SK-N-SH (cell line): ENCODE measurements at regions not wholly inside any gene's neighbourhood (a gene's known extent, or its start where the extent isn't known, plus 50 kb on each side); places are given as distances from the start of the nearest gene placed in this dataset.

Experiments
- CTCF ChIA-PET: fragments of 300-600, 350-600 bp; formaldehyde crosslinking; extraction: SDS; loops from one replicate; lab custom pipeline; 2021; lab: Yijun Ruan, JAX
- POLR2A ChIA-PET: fragments of 350-600 bp; sonication (Branson Sonifier 250); formaldehyde crosslinking; extraction: SDS; loops from one replicate; lab custom pipeline; 2020; ENCODE audit warnings: antibody characterized with exemption, inconsistent platforms; lab: Yijun Ruan, JAX
- DNase-seq: peaks from one replicate; pipeline ENCODE4 v3.0.0; 2012
- H2AFZ ChIP-seq: fragments of 200-600 bp; sonication (generic); 2 replicates; pipeline ENCODE4 v1.8.1; 2016; ENCODE audit warnings: antibody characterized with exemption, mild to moderate bottlenecking, low read depth
- H3F3A ChIP-seq: fragments of 200-600 bp; sonication (generic); replicated peaks from 2 replicates; pipeline ENCODE3; 2016; ENCODE audit warnings: antibody characterized with exemption, mild to moderate bottlenecking; ENCODE audit not compliant: insufficient read depth
- H3K27ac ChIP-seq, 2 experiments: fragments of 200-500 bp in 1 of 2; fragments of 200-600 bp in 1 of 2; sonication (Bioruptor generic) in 1 of 2; sonication (generic), shearing (Covaris generic) in 1 of 2; 2 replicates each; pipeline versions ENCODE4 v1.5.1 to v1.6.1; 2014 to 2016; ENCODE audit warnings: low read depth in 2 of 2, inconsistent platforms in 1 of 2, low read length in 1 of 2, mild to moderate bottlenecking in 1 of 2, mixed read lengths in 1 of 2
- H3K27me3 ChIP-seq: fragments of 200-600 bp; sonication (generic), shearing (Covaris generic); 2 replicates; pipeline ENCODE4 v1.6.1; 2016; ENCODE audit warnings: mixed run types; ENCODE audit not compliant: insufficient read depth
- H3K36me3 ChIP-seq, 2 experiments: fragments of 200-500 bp in 1 of 2; fragments of 200-600 bp in 1 of 2; sonication (Bioruptor generic) in 1 of 2; sonication (generic) in 1 of 2; replicated peaks in 1 of 2; 2 replicates each; pipeline versions ENCODE3 to v1.5.1; 2014 to 2016; ENCODE audit warnings: low read length in 1 of 2, mild to moderate bottlenecking in 1 of 2; ENCODE audit not compliant: insufficient read depth in 2 of 2, control insufficient read depth in 1 of 2
- H3K4me1 ChIP-seq, 2 experiments: fragments of 200-500 bp in 1 of 2; fragments of 200-600 bp in 1 of 2; sonication (Bioruptor generic) in 1 of 2; sonication (generic), shearing (Covaris generic) in 1 of 2; 2 replicates each; pipeline versions ENCODE4 v1.5.1 to v1.6.1; 2014 to 2016; ENCODE audit warnings: low read depth in 1 of 2, low read length in 1 of 2, mixed run types in 1 of 2; ENCODE audit not compliant: insufficient read depth in 2 of 2, control insufficient read depth in 1 of 2
- H3K4me2 ChIP-seq: fragments of 200-600 bp; sonication (generic), shearing (Covaris generic); 2 replicates; pipeline ENCODE4 v1.6.1; 2017; ENCODE audit warnings: mixed run types
- H3K4me3 ChIP-seq, 2 experiments: fragments of 200-500 bp in 1 of 2; fragments of 200-600 bp in 1 of 2; sonication (Bioruptor generic) in 1 of 2; sonication (generic), shearing (Covaris generic) in 1 of 2; 2 replicates each; pipeline versions ENCODE4 v1.5.1 to v1.8.1; 2014 to 2016; ENCODE audit warnings: low read depth in 2 of 2, inconsistent platforms in 1 of 2, low read length in 1 of 2, mild to moderate bottlenecking in 1 of 2, mixed read lengths in 1 of 2, moderate library complexity in 1 of 2
- H3K79me2 ChIP-seq: fragments of 200-600 bp; sonication (generic); 2 replicates; pipeline ENCODE4 v1.8.1; 2017; ENCODE audit warnings: mild to moderate bottlenecking; ENCODE audit not compliant: insufficient read depth
- H3K9ac ChIP-seq: fragments of 200-600 bp; sonication (generic); 2 replicates; pipeline ENCODE4 v1.6.1; 2017; ENCODE audit warnings: mixed run types
- H3K9me2 ChIP-seq: fragments of 200-600 bp; sonication (generic); 2 replicates; pipeline ENCODE4 v1.6.1; 2017; ENCODE audit warnings: mixed run types
- H3K9me3 ChIP-seq: fragments of 200-600 bp; sonication (generic); 2 replicates; pipeline ENCODE4 v1.6.1; 2017; ENCODE audit warnings: mixed run types, mild to moderate bottlenecking, moderate library complexity
- H4K20me1 ChIP-seq: fragments of 200-600 bp; sonication (generic); 2 replicates; pipeline ENCODE4 v1.6.1; 2017; ENCODE audit warnings: mild to moderate bottlenecking, mixed run types; ENCODE audit not compliant: insufficient read depth
- CHD2 ChIP-seq: fragments of 150-350 bp; IDR thresholded peaks from 2 replicates; pipeline ENCODE4 v1.6.1; 2018; ENCODE audit warnings: low read length; ENCODE audit not compliant: partially characterized antibody
- EZH2phosphoT487 ChIP-seq: fragments of 200-600 bp; sonication (generic); IDR thresholded peaks from 2 replicates; pipeline ENCODE4 v1.6.1; 2017; ENCODE audit warnings: low read depth, mixed run types, mild to moderate bottlenecking, antibody characterized with exemption, moderate library complexity, borderline replicate concordance
- GATA2 ChIP-seq: sonication (generic); formaldehyde crosslinking; IDR thresholded peaks from 2 replicates; pipeline ENCODE4 v1.5.0; 2020; ENCODE audit warnings: mild to moderate bottlenecking, missing genetic modification reagents
- POLR2AphosphoS5 ChIP-seq: IDR thresholded peaks from 2 replicates; pipeline ENCODE4 v1.6.1; 2012; ENCODE audit warnings: low read depth, low read length
- SMC3 ChIP-seq: IDR thresholded peaks from 2 replicates; pipeline ENCODE4 v1.6.1; 2012; ENCODE audit warnings: low read depth, low read length, improper control_type of control experiment
- TAF1 ChIP-seq: IDR thresholded peaks from 2 replicates; pipeline ENCODE4 v1.6.1; 2012; ENCODE audit warnings: low read depth, mild to moderate bottlenecking, low read length, moderate library complexity, borderline replicate concordance
- WGBS: methylation state at CpG from one replicate; pipeline ENCODE4 v1.1.6; 2017; ENCODE audit warnings: low lambda C conversion rate; 5-methylcytosine and 5-hydroxymethylcytosine counted together
- TF ChIP-seq, protein P1 (sequence below): IDR thresholded peaks from 2 replicates; pipeline ENCODE4 v1.6.1; 2012; ENCODE audit warnings: mild to moderate bottlenecking, low read depth, low read length, moderate library complexity
- TF ChIP-seq, protein P2 (sequence below): IDR thresholded peaks from 2 replicates; pipeline ENCODE4 v1.4.0; 2012; ENCODE audit warnings: low read depth, borderline replicate concordance
- TF ChIP-seq, protein P3 (sequence below): fragments of 150-350 bp; IDR thresholded peaks from 2 replicates; pipeline ENCODE4 v1.6.1; 2017; ENCODE audit warnings: antibody characterized with exemption, low read length, low read depth, borderline replicate concordance
- TF ChIP-seq, protein P4 (sequence below): fragments of 200-600 bp; sonication (generic); IDR thresholded peaks from 2 replicates; pipeline ENCODE4 v1.6.1; 2017; ENCODE audit warnings: antibody characterized with exemption, mild to moderate bottlenecking, moderate library complexity
- TF ChIP-seq, protein P5 (sequence below): IDR thresholded peaks from 2 replicates; pipeline ENCODE4; 2012

DNA sequence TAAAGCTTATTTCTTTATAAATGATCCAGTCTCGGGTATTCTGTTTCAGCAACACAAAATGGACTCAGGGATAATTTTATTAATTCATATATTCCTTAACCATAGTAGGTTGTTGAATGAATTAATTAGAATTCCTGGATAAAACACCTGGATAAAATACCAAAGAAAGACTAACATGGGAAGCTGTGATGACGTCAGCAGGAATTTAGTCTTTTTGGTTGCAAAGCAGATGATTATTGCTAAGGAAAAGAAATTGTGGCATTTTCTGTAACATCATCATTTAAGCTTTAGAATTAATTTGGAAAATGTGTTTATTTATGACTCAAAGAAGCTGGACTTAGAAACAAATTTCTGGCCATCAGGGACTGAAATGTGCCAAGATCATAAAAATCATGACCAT, 228.3 kb upstream of the ZBTB20 start:
- CTCF ChIA-PET = interaction anchor here (0.7 kb wide), 1 partner anchor 402 kb away, joined by 3 read pairs; no protein-coding TSS in a partner anchor
- TF ChIP-seq, protein P1, sequence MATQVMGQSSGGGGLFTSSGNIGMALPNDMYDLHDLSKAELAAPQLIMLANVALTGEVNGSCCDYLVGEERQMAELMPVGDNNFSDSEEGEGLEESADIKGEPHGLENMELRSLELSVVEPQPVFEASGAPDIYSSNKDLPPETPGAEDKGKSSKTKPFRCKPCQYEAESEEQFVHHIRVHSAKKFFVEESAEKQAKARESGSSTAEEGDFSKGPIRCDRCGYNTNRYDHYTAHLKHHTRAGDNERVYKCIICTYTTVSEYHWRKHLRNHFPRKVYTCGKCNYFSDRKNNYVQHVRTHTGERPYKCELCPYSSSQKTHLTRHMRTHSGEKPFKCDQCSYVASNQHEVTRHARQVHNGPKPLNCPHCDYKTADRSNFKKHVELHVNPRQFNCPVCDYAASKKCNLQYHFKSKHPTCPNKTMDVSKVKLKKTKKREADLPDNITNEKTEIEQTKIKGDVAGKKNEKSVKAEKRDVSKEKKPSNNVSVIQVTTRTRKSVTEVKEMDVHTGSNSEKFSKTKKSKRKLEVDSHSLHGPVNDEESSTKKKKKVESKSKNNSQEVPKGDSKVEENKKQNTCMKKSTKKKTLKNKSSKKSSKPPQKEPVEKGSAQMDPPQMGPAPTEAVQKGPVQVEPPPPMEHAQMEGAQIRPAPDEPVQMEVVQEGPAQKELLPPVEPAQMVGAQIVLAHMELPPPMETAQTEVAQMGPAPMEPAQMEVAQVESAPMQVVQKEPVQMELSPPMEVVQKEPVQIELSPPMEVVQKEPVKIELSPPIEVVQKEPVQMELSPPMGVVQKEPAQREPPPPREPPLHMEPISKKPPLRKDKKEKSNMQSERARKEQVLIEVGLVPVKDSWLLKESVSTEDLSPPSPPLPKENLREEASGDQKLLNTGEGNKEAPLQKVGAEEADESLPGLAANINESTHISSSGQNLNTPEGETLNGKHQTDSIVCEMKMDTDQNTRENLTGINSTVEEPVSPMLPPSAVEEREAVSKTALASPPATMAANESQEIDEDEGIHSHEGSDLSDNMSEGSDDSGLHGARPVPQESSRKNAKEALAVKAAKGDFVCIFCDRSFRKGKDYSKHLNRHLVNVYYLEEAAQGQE = no peak
- TF ChIP-seq, protein P2, sequence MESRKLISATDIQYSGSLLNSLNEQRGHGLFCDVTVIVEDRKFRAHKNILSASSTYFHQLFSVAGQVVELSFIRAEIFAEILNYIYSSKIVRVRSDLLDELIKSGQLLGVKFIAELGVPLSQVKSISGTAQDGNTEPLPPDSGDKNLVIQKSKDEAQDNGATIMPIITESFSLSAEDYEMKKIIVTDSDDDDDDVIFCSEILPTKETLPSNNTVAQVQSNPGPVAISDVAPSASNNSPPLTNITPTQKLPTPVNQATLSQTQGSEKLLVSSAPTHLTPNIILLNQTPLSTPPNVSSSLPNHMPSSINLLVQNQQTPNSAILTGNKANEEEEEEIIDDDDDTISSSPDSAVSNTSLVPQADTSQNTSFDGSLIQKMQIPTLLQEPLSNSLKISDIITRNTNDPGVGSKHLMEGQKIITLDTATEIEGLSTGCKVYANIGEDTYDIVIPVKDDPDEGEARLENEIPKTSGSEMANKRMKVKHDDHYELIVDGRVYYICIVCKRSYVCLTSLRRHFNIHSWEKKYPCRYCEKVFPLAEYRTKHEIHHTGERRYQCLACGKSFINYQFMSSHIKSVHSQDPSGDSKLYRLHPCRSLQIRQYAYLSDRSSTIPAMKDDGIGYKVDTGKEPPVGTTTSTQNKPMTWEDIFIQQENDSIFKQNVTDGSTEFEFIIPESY = no peak
- TF ChIP-seq CHD2 (no peak), POLR2AphosphoS5 (no peak), SMC3 (no peak), TAF1 (no peak), GATA2 (CRISPR knock-in tag) (no peak), EZH2phosphoT487 (no peak)
- TF ChIP-seq, protein P3, sequence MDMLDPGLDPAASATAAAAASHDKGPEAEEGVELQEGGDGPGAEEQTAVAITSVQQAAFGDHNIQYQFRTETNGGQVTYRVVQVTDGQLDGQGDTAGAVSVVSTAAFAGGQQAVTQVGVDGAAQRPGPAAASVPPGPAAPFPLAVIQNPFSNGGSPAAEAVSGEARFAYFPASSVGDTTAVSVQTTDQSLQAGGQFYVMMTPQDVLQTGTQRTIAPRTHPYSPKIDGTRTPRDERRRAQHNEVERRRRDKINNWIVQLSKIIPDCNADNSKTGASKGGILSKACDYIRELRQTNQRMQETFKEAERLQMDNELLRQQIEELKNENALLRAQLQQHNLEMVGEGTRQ = no peak
- TF ChIP-seq, protein P4, sequence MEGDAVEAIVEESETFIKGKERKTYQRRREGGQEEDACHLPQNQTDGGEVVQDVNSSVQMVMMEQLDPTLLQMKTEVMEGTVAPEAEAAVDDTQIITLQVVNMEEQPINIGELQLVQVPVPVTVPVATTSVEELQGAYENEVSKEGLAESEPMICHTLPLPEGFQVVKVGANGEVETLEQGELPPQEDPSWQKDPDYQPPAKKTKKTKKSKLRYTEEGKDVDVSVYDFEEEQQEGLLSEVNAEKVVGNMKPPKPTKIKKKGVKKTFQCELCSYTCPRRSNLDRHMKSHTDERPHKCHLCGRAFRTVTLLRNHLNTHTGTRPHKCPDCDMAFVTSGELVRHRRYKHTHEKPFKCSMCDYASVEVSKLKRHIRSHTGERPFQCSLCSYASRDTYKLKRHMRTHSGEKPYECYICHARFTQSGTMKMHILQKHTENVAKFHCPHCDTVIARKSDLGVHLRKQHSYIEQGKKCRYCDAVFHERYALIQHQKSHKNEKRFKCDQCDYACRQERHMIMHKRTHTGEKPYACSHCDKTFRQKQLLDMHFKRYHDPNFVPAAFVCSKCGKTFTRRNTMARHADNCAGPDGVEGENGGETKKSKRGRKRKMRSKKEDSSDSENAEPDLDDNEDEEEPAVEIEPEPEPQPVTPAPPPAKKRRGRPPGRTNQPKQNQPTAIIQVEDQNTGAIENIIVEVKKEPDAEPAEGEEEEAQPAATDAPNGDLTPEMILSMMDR = no peak
- TF ChIP-seq, protein P5, sequence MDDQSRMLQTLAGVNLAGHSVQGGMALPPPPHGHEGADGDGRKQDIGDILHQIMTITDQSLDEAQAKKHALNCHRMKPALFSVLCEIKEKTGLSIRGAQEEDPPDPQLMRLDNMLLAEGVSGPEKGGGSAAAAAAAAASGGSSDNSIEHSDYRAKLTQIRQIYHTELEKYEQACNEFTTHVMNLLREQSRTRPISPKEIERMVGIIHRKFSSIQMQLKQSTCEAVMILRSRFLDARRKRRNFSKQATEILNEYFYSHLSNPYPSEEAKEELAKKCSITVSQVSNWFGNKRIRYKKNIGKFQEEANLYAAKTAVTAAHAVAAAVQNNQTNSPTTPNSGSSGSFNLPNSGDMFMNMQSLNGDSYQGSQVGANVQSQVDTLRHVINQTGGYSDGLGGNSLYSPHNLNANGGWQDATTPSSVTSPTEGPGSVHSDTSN = no peak
- WGBS = 86% methylated on average over 2 of the region's 2 CpGs

More for the DNA sequence above, 228.3 kb upstream of the ZBTB20 start:
- Histone ChIP-seq H2AFZ (no peak overlapping the region), H4K20me1 (no peaks in the 10 kb centered on the region), H3K4me2 (no peak overlapping the region), H3K4me3 (no peak overlapping the region), H3K9ac (no peak overlapping the region), H3K27me3 (no peaks in the 10 kb centered on the region), H3F3A (no peaks in the 10 kb centered on the region), H3K27ac (no peak overlapping the region), H3K9me3 (no peaks in the 10 kb centered on the region), H3K79me2 (no peaks in the 10 kb centered on the region), H3K4me1 (no peaks in the 10 kb centered on the region; a peak in 2 of 4 replicates), H3K9me2 (no peaks in the 10 kb centered on the region), H3K36me3 (no peaks in the 10 kb centered on the region)
- POLR2A ChIA-PET = no interaction called here
- no peak for DNase-seq
